Loucy (cell line): ENCODE measurements at regions not wholly inside any gene's neighbourhood (a gene's known extent, or its start where the extent isn't known, plus 50 kb on each side); places are given as distances from the start of the nearest gene placed in this dataset.

Source experiments
- CTCF ChIP-seq: fragments of 200-600 bp; sonication (generic); conservative IDR thresholded peaks from 2 replicates; pipeline ENCODE4 v1.5.1; 2014; ENCODE audit warnings: mild to moderate bottlenecking, antibody characterized with exemption, low read length
- EZH2phosphoT487 ChIP-seq: fragments of 200-600 bp; IDR thresholded peaks from 2 replicates; pipeline ENCODE4 v1.6.1; 2018; ENCODE audit warnings: antibody characterized with exemption, mild to moderate bottlenecking, moderate library complexity, borderline replicate concordance

GRCh38 chr17:69714669-69715068 is 300.2 kb downstream of the MAP2K6 start:
- TF ChIP-seq CTCF (no peak), EZH2phosphoT487 (no peak)
